Prostate gland (tissue), 2 donors: ENCODE measurements at regions not wholly inside any gene's neighbourhood (a gene's known extent, or its start where the extent isn't known, plus 50 kb on each side); places are given as distances from the start of the nearest gene placed in this dataset.

Source experiments
- DNase-seq: peaks from one replicate; pipeline ENCODE4 v3.0.0-alpha.2; 2019; ENCODE audit warnings: low spot score
- H3K27ac ChIP-seq, 2 donors: fragments of 200-600 bp; sonication (generic); 2 replicates each; pipeline ENCODE4 v1.5.1; 2017 to 2019
- H3K27me3 ChIP-seq: fragments of 200-600 bp; sonication (generic); replicated peaks from 2 replicates; pipeline ENCODE4 v1.5.1; 2019; ENCODE audit not compliant: insufficient read depth
- H3K36me3 ChIP-seq, 2 donors: fragments of 200-600 bp; sonication (generic); 1 replicate in 1 of 2; 2 replicates in 1 of 2; pipeline versions ENCODE4 v1.5.1 to v1.8.1; 2017 to 2019
- H3K4me1 ChIP-seq: fragments of 200-600 bp; sonication (generic); replicated peaks from 2 replicates; pipeline ENCODE4 v1.5.1; 2019
- H3K4me3 ChIP-seq, 2 donors: fragments of 200-600 bp; sonication (generic); 2 replicates each; pipeline ENCODE4 v1.5.1; 2017 to 2019
- H3K9me3 ChIP-seq: fragments of 200-600 bp; sonication (generic); 2 replicates; pipeline ENCODE4 v1.5.1; 2017
- POLR2A ChIP-seq: fragments of 450-650 bp; IDR thresholded peaks from one replicate; pipeline ENCODE4 v1.6.1; 2016; ENCODE audit warnings: antibody characterized with exemption, mild to moderate bottlenecking
- POLR2AphosphoS5 ChIP-seq: sonication (generic); formaldehyde crosslinking; IDR thresholded peaks from one replicate; pipeline ENCODE4 v1.6.1; 2017; ENCODE audit warnings: antibody characterized with exemption
- WGBS: methylation state at CpG from one replicate; pipeline ENCODE4 v1.1.5; 2018; 5-methylcytosine and 5-hydroxymethylcytosine counted together
- intact Hi-C: fragments of 100-400 bp; cut with DNase I; formaldehyde crosslinking; loops from one replicate; pipeline ENCODE4 v1.14.2; 2022
- TF ChIP-seq, protein P1 (sequence below), 4 experiments: fragments of 200-600 bp in 2 of 4; fragments of 450-650 bp in 2 of 4; sonication (generic) in 2 of 4; IDR thresholded peaks; 1 replicate in 3 of 4; 2 replicates in 1 of 4; pipeline ENCODE4 v1.5.1; 2016 to 2019; ENCODE audit warnings: antibody characterized with exemption in 4 of 4, mild to moderate bottlenecking in 2 of 4, moderate library complexity in 2 of 4

DNA sequence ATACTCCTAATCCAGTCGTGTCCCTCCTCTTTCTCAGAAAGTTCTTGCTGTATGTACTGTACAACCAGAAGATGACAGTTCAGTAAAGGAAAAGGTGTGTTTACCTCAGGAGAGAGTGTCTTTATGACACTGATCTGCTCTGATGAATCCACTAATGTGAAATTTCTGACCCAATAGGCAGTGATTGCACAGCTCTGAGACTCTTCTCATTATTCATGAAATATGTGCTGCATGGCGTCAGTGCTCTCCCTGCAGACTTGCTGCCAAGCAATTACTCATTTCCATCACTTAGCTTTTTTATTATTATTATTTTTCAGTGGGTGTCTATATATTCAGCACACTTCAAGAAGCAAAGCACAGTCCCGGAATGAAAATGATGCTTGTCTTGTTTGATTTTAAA lies 389.0 kb downstream of the RASEF start:
- DNase-seq, result no peak
- intact Hi-C loops, result no loop called here
- WGBS, result 67% methylated on average over 3 of the region's 3 CpGs
- Histone ChIP-seq H3K36me3 (no peaks in the 10 kb centered on the region), H3K27me3 (no peaks in the 10 kb centered on the region), H3K4me3 (no peak overlapping the region), H3K4me1 (no peaks in the 10 kb centered on the region), H3K27ac (no peak overlapping the region), H3K9me3 (no peaks in the 10 kb centered on the region)
- TF ChIP-seq, protein P1, sequence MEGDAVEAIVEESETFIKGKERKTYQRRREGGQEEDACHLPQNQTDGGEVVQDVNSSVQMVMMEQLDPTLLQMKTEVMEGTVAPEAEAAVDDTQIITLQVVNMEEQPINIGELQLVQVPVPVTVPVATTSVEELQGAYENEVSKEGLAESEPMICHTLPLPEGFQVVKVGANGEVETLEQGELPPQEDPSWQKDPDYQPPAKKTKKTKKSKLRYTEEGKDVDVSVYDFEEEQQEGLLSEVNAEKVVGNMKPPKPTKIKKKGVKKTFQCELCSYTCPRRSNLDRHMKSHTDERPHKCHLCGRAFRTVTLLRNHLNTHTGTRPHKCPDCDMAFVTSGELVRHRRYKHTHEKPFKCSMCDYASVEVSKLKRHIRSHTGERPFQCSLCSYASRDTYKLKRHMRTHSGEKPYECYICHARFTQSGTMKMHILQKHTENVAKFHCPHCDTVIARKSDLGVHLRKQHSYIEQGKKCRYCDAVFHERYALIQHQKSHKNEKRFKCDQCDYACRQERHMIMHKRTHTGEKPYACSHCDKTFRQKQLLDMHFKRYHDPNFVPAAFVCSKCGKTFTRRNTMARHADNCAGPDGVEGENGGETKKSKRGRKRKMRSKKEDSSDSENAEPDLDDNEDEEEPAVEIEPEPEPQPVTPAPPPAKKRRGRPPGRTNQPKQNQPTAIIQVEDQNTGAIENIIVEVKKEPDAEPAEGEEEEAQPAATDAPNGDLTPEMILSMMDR (IDR thresholded peaks at IDR 0.05), result no peak
- TF ChIP-seq POLR2AphosphoS5, result no peak
- no peak for TF ChIP-seq POLR2A

DNA sequence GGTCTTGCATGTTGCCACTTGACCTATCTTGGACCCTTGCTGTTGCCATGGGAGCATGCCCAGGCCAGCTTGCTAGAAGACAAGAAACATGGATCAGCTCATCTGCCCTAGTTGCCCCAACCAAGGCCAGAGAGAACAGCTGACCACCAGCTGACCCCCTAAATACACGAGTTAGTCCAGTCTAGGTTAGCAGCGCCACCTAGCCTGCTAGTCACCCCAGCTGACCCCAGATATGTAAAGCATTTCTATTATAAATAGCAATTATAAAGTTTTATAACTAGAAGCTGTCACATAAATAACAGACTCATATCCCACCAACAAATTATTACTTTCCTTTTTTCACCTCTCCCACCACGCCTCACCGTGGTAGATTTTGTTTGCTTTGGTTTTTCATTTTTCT lies 387.8 kb downstream of the RASEF start:
- WGBS, result 84% methylated on average over 4 of the region's 4 CpGs
- TF ChIP-seq POLR2A (no peak), POLR2AphosphoS5 (no peak)
- TF ChIP-seq, protein P1 (IDR thresholded peaks at IDR 0.05), result no peak
- intact Hi-C loops, result no loop called here

DNA sequence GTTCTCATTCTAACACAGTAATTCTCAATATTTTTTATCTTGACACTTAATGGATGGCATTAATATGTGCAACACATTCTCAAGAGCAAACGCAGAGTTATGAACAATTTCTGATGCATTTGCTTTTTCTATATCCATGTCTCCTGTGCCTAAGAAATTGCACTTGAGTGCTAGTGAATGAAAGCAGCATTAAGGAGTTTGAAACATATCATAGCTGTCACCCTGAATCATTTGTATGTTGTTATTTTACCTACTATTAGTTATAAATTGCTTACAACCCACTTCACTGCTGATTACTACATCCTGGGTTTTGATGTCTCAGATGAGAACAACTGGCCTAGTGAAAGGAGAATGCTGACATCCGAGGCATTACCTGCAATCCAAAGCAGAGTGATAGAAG lies 387.3 kb downstream of the RASEF start:
- Histone ChIP-seq H3K27me3 (no peaks in the 10 kb centered on the region), H3K4me3 (no peak overlapping the region), H3K36me3 (no peaks in the 10 kb centered on the region), H3K4me1 (no peaks in the 10 kb centered on the region), H3K27ac (no peak overlapping the region), H3K9me3 (no peaks in the 10 kb centered on the region)
- DNase-seq, result no peak
- intact Hi-C loops, result no loop called here
- 89% methylated on average over 2 of the region's 2 CpGs for WGBS
- TF ChIP-seq, protein P1 (IDR thresholded peaks at IDR 0.05), result no peak
- TF ChIP-seq POLR2AphosphoS5, result no peak
- TF ChIP-seq POLR2A, result no peak

More for the DNA sequence above, 387.8 kb downstream of the RASEF start:
- no peak overlapping the region for H3K4me3 ChIP-seq
- no peak overlapping the region for H3K27ac ChIP-seq
- H3K27me3 ChIP-seq, result no peaks in the 10 kb centered on the region
- no peaks in the 10 kb centered on the region for H3K4me1 ChIP-seq
- DNase-seq, result no peak
- no peaks in the 10 kb centered on the region for H3K36me3 ChIP-seq
- H3K9me3 ChIP-seq, result no peaks in the 10 kb centered on the region

DNA sequence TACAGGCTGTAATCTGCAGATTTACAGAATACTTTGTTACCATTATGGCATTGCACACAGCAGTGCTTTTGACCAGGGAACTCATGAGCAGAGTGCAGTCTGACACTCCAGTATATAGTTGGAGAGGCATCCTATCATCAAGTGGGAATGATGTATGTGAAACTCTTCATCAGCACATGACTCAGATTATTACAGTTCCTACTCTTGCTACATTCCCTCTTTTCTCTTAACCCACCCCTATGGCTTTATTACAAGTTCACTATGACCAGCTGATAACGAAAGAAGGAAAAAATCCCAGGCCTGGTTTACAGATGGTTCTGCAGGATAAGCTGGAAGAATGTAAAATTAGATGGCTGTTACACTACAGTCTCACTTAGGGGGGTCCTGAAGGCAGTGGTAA lies 385.9 kb downstream of the RASEF start:
- Histone ChIP-seq H3K27ac (no peak overlapping the region), H3K4me1 (no peaks in the 10 kb centered on the region), H3K9me3 (no peaks in the 10 kb centered on the region), H3K4me3 (no peak overlapping the region), H3K36me3 (no peaks in the 10 kb centered on the region), H3K27me3 (no peaks in the 10 kb centered on the region)
- 82% methylated on average over 1 of the region's 1 CpG for WGBS
- no peak for DNase-seq
- intact Hi-C loops, result no loop called here
- TF ChIP-seq, protein P1 (IDR thresholded peaks at IDR 0.05), result no peak
- TF ChIP-seq POLR2A, result no peak
- TF ChIP-seq POLR2AphosphoS5, result no peak

DNA sequence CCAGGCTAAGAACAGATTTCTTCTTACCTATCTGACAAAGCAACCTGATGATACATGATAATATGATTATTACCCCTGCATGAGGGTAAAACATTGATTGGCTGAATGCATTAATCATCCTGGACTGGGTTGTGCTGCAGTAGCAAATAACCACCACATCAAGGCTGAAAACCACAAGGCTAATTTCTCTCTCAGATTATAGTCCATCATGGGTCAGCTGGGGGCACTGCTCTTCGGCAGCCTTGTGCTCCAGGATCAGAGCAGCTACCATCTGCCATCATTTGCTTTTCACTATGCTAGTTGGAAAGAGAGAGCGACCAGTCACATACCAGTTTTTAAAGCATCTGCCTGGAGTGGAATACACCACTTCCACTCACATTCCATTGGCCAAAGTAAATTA lies 383.5 kb downstream of the RASEF start:
- 89% methylated on average over 2 of the region's 2 CpGs for WGBS
- Histone ChIP-seq H3K36me3 (no peaks in the 10 kb centered on the region), H3K27me3 (no peaks in the 10 kb centered on the region), H3K9me3 (no peaks in the 10 kb centered on the region), H3K4me1 (no peaks in the 10 kb centered on the region), H3K4me3 (no peak overlapping the region), H3K27ac (no peak overlapping the region)
- intact Hi-C loops, result no loop called here
- TF ChIP-seq POLR2AphosphoS5 (no peak), POLR2A (no peak)
- TF ChIP-seq, protein P1 (IDR thresholded peaks at IDR 0.05), result no peak
- DNase-seq, result no peak
